Right lobe of liver (tissue), 6 donors: ENCODE measurements at regions not wholly inside any gene's neighbourhood (a gene's known extent, or its start where the extent isn't known, plus 50 kb on each side); places are given as distances from the start of the nearest gene placed in this dataset.

ENCODE experiments used
- ATAC-seq, 4 donors: fragments of 200-7000 bp; cut with Tn5 transposase; one replicate each; pipeline ENCODE4 v1.9.1; 2020; ENCODE audit warnings: mild to moderate bottlenecking in 4 of 4, moderate library complexity in 4 of 4
- DNase-seq, 3 donors: peaks; one replicate each; pipeline ENCODE4 v3.0.0-alpha.2; 2020
- H3K27ac ChIP-seq, 3 donors: fragments of 200-600 bp; one replicate each; pipeline ENCODE4 v1.8.0; 2022
- H3K27me3 ChIP-seq, 2 donors: fragments of 200-600 bp; one replicate each; pipeline ENCODE4 v1.8.0; 2022
- H3K36me3 ChIP-seq, 4 donors: fragments of 200-600 bp; sonication (generic) in 1 of 4; one replicate each; pipeline versions ENCODE4 v1.5.1 to v1.8.0; 2017 to 2022; ENCODE audit warnings: control low read depth in 1 of 4
- H3K4me1 ChIP-seq, 4 donors: fragments of 200-600 bp; sonication (generic) in 1 of 4; one replicate each; pipeline versions ENCODE4 v1.5.1 to v1.8.0; 2017 to 2022; ENCODE audit warnings: control low read depth in 1 of 4
- H3K4me3 ChIP-seq, 3 donors: fragments of 200-600 bp; one replicate each; pipeline ENCODE4 v1.8.0; 2022
- H3K9me3 ChIP-seq, 4 donors: fragments of 200-600 bp; sonication (generic) in 1 of 4; one replicate each; pipeline versions ENCODE4 v1.5.1 to v1.8.0; 2017 to 2022; ENCODE audit warnings: control low read depth in 1 of 4
- POLR2A ChIP-seq: fragments of 450-650 bp; IDR thresholded peaks from one replicate; pipeline ENCODE4 v1.6.1; 2017; ENCODE audit warnings: antibody characterized with exemption, mild to moderate bottlenecking
- WGBS: methylation state at CpG from one replicate; pipeline ENCODE4 v1.1.6; 2018; ENCODE audit warnings: low coverage, low lambda C conversion rate; ENCODE audit not compliant: insufficient coverage; ENCODE audit errors: missing lambda C conversion rate; 5-methylcytosine and 5-hydroxymethylcytosine counted together
- intact Hi-C, 2 donors: fragments of 100-400 bp; cut with DNase I; formaldehyde crosslinking; loops; one replicate each; pipeline versions ENCODE4 v1.11.2 to v1.14.1; 2022
- TF ChIP-seq, protein P1 (sequence below), 4 donors: fragments of 200-600 bp in 3 of 4; fragments of 450-650 bp in 1 of 4; IDR thresholded peaks; one replicate each; pipeline versions ENCODE4 v1.5.1 to v1.8.0; 2016 to 2022; ENCODE audit warnings: antibody characterized with exemption in 4 of 4, mild to moderate bottlenecking in 2 of 4
- donor health status: DM: no; HTN: yes; CAD: no.
- donor health status: DM: no; HTN: no; CAD: no.
- donor health status: DM: no; HTN: no; CAD: no.
- donor health status: DM: no; HTN: yes; CAD: no.
- donor health status: DM: no; HTN: yes; CAD: no.

DNA sequence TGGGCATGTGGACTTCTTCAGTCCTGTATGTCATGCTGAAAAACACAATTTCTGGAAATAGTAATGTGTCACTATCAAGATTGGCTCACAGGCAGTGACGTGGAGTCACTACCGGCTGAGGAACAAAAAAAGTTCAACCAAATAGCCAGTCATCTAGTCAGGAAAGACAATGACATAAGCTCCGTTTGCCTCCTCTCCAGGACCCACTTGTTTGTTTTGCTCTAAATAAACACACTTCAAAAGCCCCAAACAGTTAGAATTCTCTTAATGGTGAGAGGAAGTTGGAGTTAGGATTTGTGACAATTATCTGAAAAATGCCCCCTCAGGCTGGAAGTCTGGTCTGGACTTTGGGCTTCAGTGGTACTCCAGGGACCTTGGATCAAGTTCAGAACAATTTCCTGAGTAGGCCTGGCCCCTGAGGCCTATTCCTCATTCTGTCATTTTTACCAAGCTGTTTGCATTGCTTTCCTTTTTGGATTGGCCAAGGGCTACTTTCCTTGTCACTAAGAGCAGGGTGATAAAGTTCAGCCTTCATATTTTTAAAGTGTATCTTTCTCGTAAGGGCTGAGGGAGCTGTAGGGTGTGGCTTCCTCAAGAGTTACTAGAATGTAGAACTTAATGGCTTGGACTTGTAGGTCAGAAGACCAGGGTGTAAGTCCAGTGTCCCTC, 98.9 kb downstream of the EOMES start:
- no peaks in the 10 kb centered on the region for H3K9me3 ChIP-seq
- H3K27me3 ChIP-seq, result no peaks in the 10 kb centered on the region
- peak overlapping the region in 1 of 3 donors; percentile 14 for H3K27ac ChIP-seq
- no peaks in the 10 kb centered on the region for H3K4me1 ChIP-seq
- no peaks in the 10 kb centered on the region for H3K36me3 ChIP-seq
- no peak for DNase-seq
- WGBS, result 41% methylated on average over 4 of the region's 4 CpGs
- no peak overlapping the region for H3K4me3 ChIP-seq
- intact Hi-C loops, result no loop called here
- no peak for TF ChIP-seq POLR2A
- TF ChIP-seq, protein P1, sequence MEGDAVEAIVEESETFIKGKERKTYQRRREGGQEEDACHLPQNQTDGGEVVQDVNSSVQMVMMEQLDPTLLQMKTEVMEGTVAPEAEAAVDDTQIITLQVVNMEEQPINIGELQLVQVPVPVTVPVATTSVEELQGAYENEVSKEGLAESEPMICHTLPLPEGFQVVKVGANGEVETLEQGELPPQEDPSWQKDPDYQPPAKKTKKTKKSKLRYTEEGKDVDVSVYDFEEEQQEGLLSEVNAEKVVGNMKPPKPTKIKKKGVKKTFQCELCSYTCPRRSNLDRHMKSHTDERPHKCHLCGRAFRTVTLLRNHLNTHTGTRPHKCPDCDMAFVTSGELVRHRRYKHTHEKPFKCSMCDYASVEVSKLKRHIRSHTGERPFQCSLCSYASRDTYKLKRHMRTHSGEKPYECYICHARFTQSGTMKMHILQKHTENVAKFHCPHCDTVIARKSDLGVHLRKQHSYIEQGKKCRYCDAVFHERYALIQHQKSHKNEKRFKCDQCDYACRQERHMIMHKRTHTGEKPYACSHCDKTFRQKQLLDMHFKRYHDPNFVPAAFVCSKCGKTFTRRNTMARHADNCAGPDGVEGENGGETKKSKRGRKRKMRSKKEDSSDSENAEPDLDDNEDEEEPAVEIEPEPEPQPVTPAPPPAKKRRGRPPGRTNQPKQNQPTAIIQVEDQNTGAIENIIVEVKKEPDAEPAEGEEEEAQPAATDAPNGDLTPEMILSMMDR (IDR thresholded peaks at IDR 0.05), result no peak
- ATAC-seq, result peak; percentile 39 to 78 (median 53)

DNA sequence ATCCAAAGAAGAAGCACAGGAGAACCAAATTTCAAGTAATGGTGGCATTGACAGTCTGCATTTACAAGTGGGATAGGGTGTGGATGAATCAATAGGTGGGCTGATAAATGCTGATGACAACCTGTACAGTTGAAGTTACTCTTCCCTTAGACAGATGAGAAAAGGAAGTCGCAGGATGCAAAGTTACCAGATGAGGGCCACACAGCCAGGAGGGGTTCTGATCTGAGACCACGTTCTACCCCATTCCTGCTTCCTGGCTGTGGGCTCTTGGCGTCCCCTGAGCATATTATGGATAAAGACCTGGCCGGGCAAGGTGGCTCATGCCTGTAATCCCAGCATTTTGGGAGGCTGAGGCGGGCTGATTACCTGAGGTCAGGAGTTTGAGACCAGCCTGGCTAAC, 104.6 kb downstream of the EOMES start:
- no peaks in the 10 kb centered on the region for H3K27me3 ChIP-seq
- H3K36me3 ChIP-seq, result no peaks in the 10 kb centered on the region
- H3K9me3 ChIP-seq, result peaks cover 0 to 3% (median 0%) of the 10 kb centered on the region in 4 donors
- 60% methylated on average over 2 of the region's 5 CpGs for WGBS
- intact Hi-C loops, result no loop called here
- TF ChIP-seq, protein P1 (IDR thresholded peaks at IDR 0.05), result no peak
- TF ChIP-seq POLR2A, result no peak
- H3K4me1 ChIP-seq, result no peaks in the 10 kb centered on the region
- DNase-seq (no peak), ATAC-seq (no peak)
- H3K27ac ChIP-seq, result no peak overlapping the region
- H3K4me3 ChIP-seq, result no peak overlapping the region

DNA sequence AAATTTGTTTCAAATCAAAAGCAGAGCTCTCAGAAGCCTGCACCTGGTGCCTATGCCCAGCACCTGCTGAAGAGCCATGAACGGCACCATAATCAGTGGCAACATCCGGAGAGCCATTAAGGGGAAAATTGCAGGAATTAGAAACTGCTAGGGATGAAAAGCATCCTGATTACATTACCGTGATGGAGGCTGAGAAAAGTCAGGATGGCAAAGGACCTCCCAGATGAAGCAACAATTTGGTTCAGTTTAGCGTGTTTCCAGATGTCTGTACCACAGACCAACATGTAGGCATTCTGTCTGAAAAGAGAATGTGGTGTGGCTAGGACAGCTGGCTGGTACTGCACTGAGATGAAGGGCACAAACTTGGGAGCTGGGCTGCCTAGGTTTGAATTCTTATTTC, 106.1 kb downstream of the EOMES start:
- TF ChIP-seq, protein P1 (IDR thresholded peaks at IDR 0.05), result no peak
- no peak for TF ChIP-seq POLR2A
- Histone ChIP-seq H3K4me3 (no peak overlapping the region), H3K27ac (no peak overlapping the region), H3K36me3 (no peaks in the 10 kb centered on the region), H3K9me3 (peaks cover 0 to 3% (median 0%) of the 10 kb centered on the region in 4 donors), H3K27me3 (no peaks in the 10 kb centered on the region), H3K4me1 (no peaks in the 10 kb centered on the region)
- ATAC-seq (no peak), DNase-seq (no peak)
- intact Hi-C loops, result no loop called here
- WGBS, result 82% methylated on average over 4 of the region's 4 CpGs

DNA sequence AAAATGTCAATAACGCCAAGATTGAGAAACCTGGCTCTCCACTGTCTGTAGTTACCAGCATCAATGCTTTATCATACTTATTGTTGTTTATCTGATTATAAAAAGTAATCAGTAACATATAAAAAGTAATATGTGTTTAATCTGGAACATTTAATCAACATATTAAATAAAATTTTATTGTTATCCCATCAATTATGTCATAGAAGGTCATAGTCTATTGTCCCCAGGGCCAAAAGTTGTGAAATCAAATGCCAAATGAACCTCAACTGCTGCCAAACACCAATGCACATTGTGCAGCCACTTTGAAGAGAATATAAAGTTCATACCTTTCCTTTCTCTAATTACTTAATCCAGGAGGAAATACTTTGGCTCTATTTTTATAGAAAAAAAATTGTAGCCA, 106.6 kb downstream of the EOMES start:
- Histone ChIP-seq H3K36me3 (no peaks in the 10 kb centered on the region), H3K27ac (no peak overlapping the region), H3K9me3 (peaks cover 0 to 3% (median 0%) of the 10 kb centered on the region in 4 donors), H3K27me3 (no peaks in the 10 kb centered on the region), H3K4me3 (no peak overlapping the region), H3K4me1 (no peaks in the 10 kb centered on the region)
- DNase-seq, result no peak
- no peak for TF ChIP-seq POLR2A
- TF ChIP-seq, protein P1 (IDR thresholded peaks at IDR 0.05), result no peak
- intact Hi-C loops, result no loop called here
- peak in 1 of 4 donors; percentile 39 for ATAC-seq
- 94% methylated on average over 1 of the region's 1 CpG for WGBS
